Neural progenitor cell (in vitro differentiated cells): ENCODE measurements at regions not wholly inside any gene's neighbourhood (a gene's known extent, or its start where the extent isn't known, plus 50 kb on each side); places are given as distances from the start of the nearest gene placed in this dataset.

Source experiments
- DNase-seq: peaks from one replicate; pipeline ENCODE4 v3.0.0-alpha.2; 2016; ENCODE audit warnings: low spot score
- H2AFZ ChIP-seq: fragments of 200-600 bp; sonication (generic); replicated peaks from 2 replicates; pipeline ENCODE4 v1.6.1; 2016; ENCODE audit warnings: antibody characterized with exemption
- H3F3A ChIP-seq: fragments of 200-600 bp; sonication (generic); 2 replicates; pipeline ENCODE4 v1.6.1; 2016; ENCODE audit warnings: antibody characterized with exemption, low read depth
- H3K27ac ChIP-seq: fragments of 200-600 bp; sonication (generic); 2 replicates; pipeline ENCODE4 v1.5.1; 2016; ENCODE audit warnings: mild to moderate bottlenecking
- H3K27me3 ChIP-seq: fragments of 200-600 bp; sonication (generic); 2 replicates; pipeline ENCODE4 v1.6.1; 2016; ENCODE audit warnings: mild to moderate bottlenecking, moderate library complexity
- H3K36me3 ChIP-seq: fragments of 200-600 bp; sonication (generic); 2 replicates; pipeline ENCODE4 v1.5.1; 2016
- H3K4me1 ChIP-seq: fragments of 200-600 bp; sonication (generic); 2 replicates; pipeline ENCODE4 v1.6.1; 2016; ENCODE audit warnings: mixed run types
- H3K4me2 ChIP-seq: fragments of 200-600 bp; sonication (generic); 2 replicates; pipeline ENCODE4 v1.6.1; 2016
- H3K4me3 ChIP-seq: fragments of 200-600 bp; sonication (generic); 2 replicates; pipeline ENCODE4 v1.5.1; 2016
- H3K79me2 ChIP-seq: fragments of 200-600 bp; sonication (generic); 2 replicates; pipeline ENCODE4 v1.6.1; 2016; ENCODE audit warnings: low read depth
- H3K9ac ChIP-seq: fragments of 200-600 bp; sonication (generic); 2 replicates; pipeline ENCODE4 v1.6.1; 2016
- H3K9me3 ChIP-seq: fragments of 200-600 bp; sonication (generic); 2 replicates; pipeline ENCODE4 v1.5.1; 2016; ENCODE audit warnings: low read depth
- H4K20me1 ChIP-seq: fragments of 200-600 bp; sonication (generic); 2 replicates; pipeline ENCODE4 v1.6.1; 2016; ENCODE audit warnings: low read depth
- H3K27ac Mint-ChIP-seq: 3 replicates; pipeline ENCODE4 v1.8.0; 2021; ENCODE audit warnings: mixed read lengths
- H3K27me3 Mint-ChIP-seq: 2 replicates; pipeline ENCODE4 v1.8.0; 2022; ENCODE audit warnings: low read depth, mild to moderate bottlenecking, inconsistent platforms, moderate library complexity, mixed read lengths; ENCODE audit not compliant: insufficient read depth
- H3K36me3 Mint-ChIP-seq: 3 replicates; pipeline ENCODE4 v1.8.0; 2021; ENCODE audit warnings: mixed read lengths
- H3K4me1 Mint-ChIP-seq: 3 replicates; pipeline ENCODE4 v1.8.0; 2021; ENCODE audit warnings: mixed read lengths
- H3K4me3 Mint-ChIP-seq: 3 replicates; pipeline ENCODE4 v1.8.0; 2021; ENCODE audit warnings: mild to moderate bottlenecking, moderate library complexity, mixed read lengths
- H3K9me3 Mint-ChIP-seq: 3 replicates; pipeline ENCODE4 v1.8.0; 2020; ENCODE audit warnings: mixed read lengths
- EZH2 ChIP-seq: fragments of 200-600 bp; sonication (generic); IDR thresholded peaks from 2 replicates; pipeline ENCODE4 v1.6.1; 2017; ENCODE audit warnings: antibody characterized with exemption, mild to moderate bottlenecking, moderate library complexity
- EZH2phosphoT487 ChIP-seq: fragments of 200-600 bp; sonication (generic); IDR thresholded peaks from 2 replicates; pipeline ENCODE4 v1.6.1; 2017; ENCODE audit warnings: antibody characterized with exemption
- TF ChIP-seq, protein P1 (sequence below): fragments of 200-600 bp; sonication (generic); IDR thresholded peaks from 2 replicates; pipeline ENCODE4 v1.5.1; 2017; ENCODE audit warnings: antibody characterized with exemption, mild to moderate bottlenecking

GRCh38 chr12:107178776-107179175 lies 85.4 kb upstream of the CRY1 start:
- H3K4me3 ChIP-seq, result no peak overlapping the region
- H3K9me3 ChIP-seq, result no peaks in the 10 kb centered on the region
- H3K27ac Mint-ChIP-seq, result no peak overlapping the region
- peaks cover 10% of the 10 kb centered on the region for H3K4me1 Mint-ChIP-seq
- no peak overlapping the region for H3K9ac ChIP-seq
- no peak overlapping the region for H3K4me3 Mint-ChIP-seq
- H3K36me3 ChIP-seq, result no peaks in the 10 kb centered on the region
- TF ChIP-seq, protein P1, sequence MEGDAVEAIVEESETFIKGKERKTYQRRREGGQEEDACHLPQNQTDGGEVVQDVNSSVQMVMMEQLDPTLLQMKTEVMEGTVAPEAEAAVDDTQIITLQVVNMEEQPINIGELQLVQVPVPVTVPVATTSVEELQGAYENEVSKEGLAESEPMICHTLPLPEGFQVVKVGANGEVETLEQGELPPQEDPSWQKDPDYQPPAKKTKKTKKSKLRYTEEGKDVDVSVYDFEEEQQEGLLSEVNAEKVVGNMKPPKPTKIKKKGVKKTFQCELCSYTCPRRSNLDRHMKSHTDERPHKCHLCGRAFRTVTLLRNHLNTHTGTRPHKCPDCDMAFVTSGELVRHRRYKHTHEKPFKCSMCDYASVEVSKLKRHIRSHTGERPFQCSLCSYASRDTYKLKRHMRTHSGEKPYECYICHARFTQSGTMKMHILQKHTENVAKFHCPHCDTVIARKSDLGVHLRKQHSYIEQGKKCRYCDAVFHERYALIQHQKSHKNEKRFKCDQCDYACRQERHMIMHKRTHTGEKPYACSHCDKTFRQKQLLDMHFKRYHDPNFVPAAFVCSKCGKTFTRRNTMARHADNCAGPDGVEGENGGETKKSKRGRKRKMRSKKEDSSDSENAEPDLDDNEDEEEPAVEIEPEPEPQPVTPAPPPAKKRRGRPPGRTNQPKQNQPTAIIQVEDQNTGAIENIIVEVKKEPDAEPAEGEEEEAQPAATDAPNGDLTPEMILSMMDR, result no peak
- no peak for TF ChIP-seq EZH2phosphoT487
- TF ChIP-seq EZH2, result no peak
- H3K4me2 ChIP-seq, result no peak overlapping the region
- no peaks in the 10 kb centered on the region for H3K79me2 ChIP-seq
- no peaks in the 10 kb centered on the region for H3F3A ChIP-seq
- no peaks in the 10 kb centered on the region for H3K36me3 Mint-ChIP-seq
- H3K9me3 Mint-ChIP-seq, result no peaks in the 10 kb centered on the region
- DNase-seq, result no peak
- H3K27me3 Mint-ChIP-seq, result peaks cover 8% of the 10 kb centered on the region
- no peaks in the 10 kb centered on the region for H4K20me1 ChIP-seq
- no peaks in the 10 kb centered on the region for H3K27me3 ChIP-seq
- no peak overlapping the region for H2AFZ ChIP-seq
- H3K4me1 ChIP-seq, result no peaks in the 10 kb centered on the region
- no peak overlapping the region for H3K27ac ChIP-seq

GRCh38 chr12:107179871-107180270 lies 86.5 kb upstream of the CRY1 start:
- Histone ChIP-seq H3K79me2 (no peaks in the 10 kb centered on the region), H2AFZ (no peak overlapping the region), H3F3A (no peaks in the 10 kb centered on the region), H3K9ac (no peak overlapping the region), H4K20me1 (no peaks in the 10 kb centered on the region), H3K27ac (no peak overlapping the region), H3K27me3 (no peaks in the 10 kb centered on the region), H3K4me2 (no peak overlapping the region), H3K36me3 (no peaks in the 10 kb centered on the region), H3K4me3 (no peak overlapping the region), H3K9me3 (no peaks in the 10 kb centered on the region), H3K4me1 (no peaks in the 10 kb centered on the region)
- no peak overlapping the region for H3K27ac Mint-ChIP-seq
- no peak for DNase-seq
- TF ChIP-seq, protein P1, result no peak
- no peak for TF ChIP-seq EZH2phosphoT487
- no peak for TF ChIP-seq EZH2
- peaks cover 3% of the 10 kb centered on the region for H3K9me3 Mint-ChIP-seq
- peaks cover 10% of the 10 kb centered on the region for H3K4me1 Mint-ChIP-seq
- H3K27me3 Mint-ChIP-seq, result peaks cover 10% of the 10 kb centered on the region
- no peak overlapping the region for H3K4me3 Mint-ChIP-seq
- no peaks in the 10 kb centered on the region for H3K36me3 Mint-ChIP-seq

DNA sequence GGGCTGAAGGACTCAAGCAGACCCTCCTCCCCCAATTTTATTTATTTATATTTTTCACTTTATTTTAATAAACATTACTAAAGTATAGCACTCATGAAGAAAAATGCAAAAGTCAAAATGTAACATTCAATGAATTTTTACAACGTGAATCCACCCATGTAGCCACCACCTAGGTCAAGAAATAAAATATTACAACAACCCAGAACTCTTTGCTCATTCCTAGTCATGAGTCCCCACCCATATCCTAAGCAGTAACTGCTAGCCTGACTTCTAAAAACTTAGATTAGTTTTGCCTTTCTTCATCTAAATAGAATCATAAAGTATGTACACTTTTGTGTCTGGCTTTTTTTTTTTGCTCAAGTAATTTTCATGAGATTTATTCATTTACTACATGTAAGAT lies 86.9 kb upstream of the CRY1 start:
- H3K27ac Mint-ChIP-seq, result no peak overlapping the region
- Histone ChIP-seq H3K4me3 (no peak overlapping the region), H3K27me3 (no peaks in the 10 kb centered on the region), H3K27ac (no peak overlapping the region), H4K20me1 (no peaks in the 10 kb centered on the region), H2AFZ (no peak overlapping the region), H3K79me2 (no peaks in the 10 kb centered on the region), H3K4me2 (no peak overlapping the region), H3K9me3 (no peaks in the 10 kb centered on the region), H3K36me3 (no peaks in the 10 kb centered on the region), H3F3A (no peaks in the 10 kb centered on the region), H3K9ac (no peak overlapping the region), H3K4me1 (no peaks in the 10 kb centered on the region)
- peaks cover 10% of the 10 kb centered on the region for H3K4me1 Mint-ChIP-seq
- peaks cover 10% of the 10 kb centered on the region for H3K27me3 Mint-ChIP-seq
- H3K9me3 Mint-ChIP-seq, result peaks cover 4% of the 10 kb centered on the region
- DNase-seq, result no peak
- H3K36me3 Mint-ChIP-seq, result no peaks in the 10 kb centered on the region
- no peak for TF ChIP-seq EZH2
- TF ChIP-seq EZH2phosphoT487, result no peak
- TF ChIP-seq, protein P1, result no peak
- no peak overlapping the region for H3K4me3 Mint-ChIP-seq
